SH-SY5Y (cell line): ENCODE measurements at regions not wholly inside any gene's neighbourhood (a gene's known extent, or its start where the extent isn't known, plus 50 kb on each side); places are given as distances from the start of the nearest gene placed in this dataset.

Source experiments
- GATA2 ChIP-seq: IDR thresholded peaks from 2 replicates; pipeline ENCODE4 v1.6.1; 2011; ENCODE audit warnings: mild to moderate bottlenecking, low read depth, low read length
- GATA3 ChIP-seq: IDR thresholded peaks from 2 replicates; pipeline ENCODE4 v1.6.1; 2011; ENCODE audit warnings: low read depth, mild to moderate bottlenecking, low read length, moderate library complexity

DNA sequence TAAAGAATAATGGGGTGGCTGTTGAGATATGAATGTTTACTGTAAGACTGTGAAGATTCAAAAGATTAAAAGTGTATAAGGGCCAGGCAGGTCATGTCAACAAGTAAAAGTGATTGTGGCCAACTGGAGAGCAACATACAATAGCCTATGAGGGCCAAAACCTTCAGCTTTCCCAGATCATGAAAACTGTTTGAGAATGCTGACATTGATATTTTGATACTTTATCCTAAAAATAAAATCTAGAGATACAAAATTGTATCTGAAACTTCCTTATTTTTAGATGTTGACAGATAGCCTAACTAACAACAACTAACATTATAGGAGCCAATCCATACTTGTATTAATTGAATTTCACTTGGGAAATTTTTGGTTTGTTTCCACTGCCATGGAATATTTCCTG is 70.3 kb upstream of the PAK5 start:
- TF ChIP-seq GATA3 (no peak), GATA2 (no peak)

DNA sequence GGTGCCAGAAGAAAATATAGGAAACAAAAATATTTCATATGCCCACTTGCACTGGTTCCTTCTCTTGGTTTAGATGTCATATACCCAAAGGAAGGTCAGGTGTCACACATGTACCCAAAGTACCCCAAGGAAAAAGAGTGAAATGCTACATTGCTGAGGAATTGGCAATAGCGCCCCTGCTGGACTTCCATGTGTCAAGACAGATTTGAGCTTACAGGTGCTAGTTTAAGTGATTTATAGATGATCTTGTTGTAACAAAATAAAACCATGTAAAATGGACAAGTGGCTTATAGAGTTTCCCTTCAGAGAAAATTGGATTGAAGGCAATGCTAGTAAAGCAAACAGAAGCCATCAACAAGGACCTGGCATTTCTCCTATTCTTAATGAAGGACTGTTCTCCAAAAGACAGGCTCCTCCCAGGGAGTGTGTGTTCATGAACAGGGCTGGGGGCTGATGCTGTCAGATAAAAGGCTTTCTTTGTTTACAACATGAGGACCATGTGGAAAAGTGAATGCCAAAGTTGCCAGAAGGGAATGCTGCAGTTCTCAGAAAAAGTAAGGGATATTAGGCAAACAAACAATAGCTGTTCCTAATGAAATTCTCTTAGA is 64.3 kb upstream of the PAK5 start:
- no peak for TF ChIP-seq GATA3
- no peak for TF ChIP-seq GATA2

DNA sequence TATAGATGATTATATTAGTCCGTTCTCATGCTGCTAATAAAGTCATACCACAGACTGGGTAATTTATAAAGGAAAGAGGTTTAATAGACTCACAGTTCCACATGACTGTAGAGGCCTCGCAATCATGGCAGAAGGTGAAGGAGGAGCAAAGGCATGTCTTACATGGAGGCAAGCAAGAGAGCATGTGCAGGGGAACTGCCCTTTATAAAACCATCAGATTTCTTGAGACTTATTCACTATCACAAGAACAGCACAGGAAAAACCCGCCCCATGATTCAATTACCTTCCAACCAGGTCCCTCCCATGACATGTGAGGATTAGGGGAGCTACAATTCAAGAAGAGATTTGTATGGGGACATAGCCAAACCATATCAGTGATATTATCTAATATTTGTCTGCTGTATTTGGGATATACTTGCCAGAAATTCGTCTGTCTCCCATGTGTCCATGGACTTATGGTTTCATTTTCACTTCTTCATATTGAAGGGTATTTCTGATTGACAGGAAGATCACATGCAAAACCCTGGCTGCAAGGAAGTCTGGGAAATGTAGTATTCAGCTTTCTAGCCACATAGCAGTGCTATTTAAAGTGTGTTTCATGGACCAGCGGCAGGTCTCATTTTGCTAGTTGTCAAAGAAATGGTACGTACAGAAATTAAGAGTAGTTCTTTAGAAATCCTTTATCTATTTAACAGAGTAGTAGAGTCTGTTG is 50.5 kb upstream of the PAK5 start:
- TF ChIP-seq GATA3: no peak
- no peak for TF ChIP-seq GATA2
